Nephron (organoid): ENCODE measurements at regions not wholly inside any gene's neighbourhood (a gene's known extent, or its start where the extent isn't known, plus 50 kb on each side); places are given as distances from the start of the nearest gene placed in this dataset.

Source experiments
- H3K27ac Mint-ChIP-seq, 3 experiments: 2 replicates each; pipeline ENCODE4 v1.8.0; 2020; ENCODE audit warnings: mixed read lengths in 3 of 3, mild to moderate bottlenecking in 2 of 3, moderate library complexity in 1 of 3
- H3K27me3 Mint-ChIP-seq: 2 replicates; pipeline ENCODE4 v1.8.0; 2021; ENCODE audit warnings: low read depth, mild to moderate bottlenecking, moderate library complexity, mixed read lengths
- H3K36me3 Mint-ChIP-seq: 2 replicates; pipeline ENCODE4 v1.8.0; 2020; ENCODE audit warnings: low read depth, mixed read lengths
- H3K4me1 Mint-ChIP-seq: 2 replicates; pipeline ENCODE4 v1.8.0; 2020; ENCODE audit warnings: mixed read lengths
- H3K4me3 Mint-ChIP-seq, 3 experiments: 2 replicates each; pipeline ENCODE4 v1.8.0; 2020; ENCODE audit warnings: mild to moderate bottlenecking in 3 of 3, mixed read lengths in 3 of 3, moderate library complexity in 2 of 3
- H3K9me3 Mint-ChIP-seq: 2 replicates; pipeline ENCODE4 v1.8.0; 2020; ENCODE audit warnings: mixed read lengths
- TF ChIP-seq, protein P1 (sequence below), 3 experiments: fragments of 200-600 bp; sonication (generic); IDR thresholded peaks; one replicate each; pipeline ENCODE4 v1.5.0; 2021; ENCODE audit warnings: antibody characterized with exemption in 3 of 3; ENCODE audit not compliant: unreplicated experiment in 3 of 3

DNA sequence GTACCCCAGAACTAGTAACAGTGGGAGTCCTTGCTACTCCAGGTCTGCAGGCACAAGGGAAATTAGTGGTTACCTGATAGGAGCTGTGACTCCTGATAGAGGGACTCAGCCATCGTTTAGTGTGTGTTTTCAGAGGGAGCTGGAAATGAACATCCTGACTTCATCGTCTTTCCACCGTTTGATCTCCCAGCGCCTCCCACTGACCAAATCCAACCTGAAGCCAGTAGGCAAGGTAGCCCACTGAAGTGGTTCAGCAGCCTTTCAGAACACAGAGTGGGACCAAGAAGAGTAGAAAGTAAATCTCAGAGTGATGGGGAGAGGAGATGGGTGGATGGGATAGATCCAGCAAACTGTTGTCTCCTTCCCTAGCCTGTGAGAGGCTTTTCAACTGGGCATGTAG, 385.9 kb downstream of the INSC start:
- Mint-ChIP-seq H3K36me3 (no peaks in the 10 kb centered on the region), H3K27me3 (peaks cover 16% of the 10 kb centered on the region), H3K4me1 (peaks cover 46% of the 10 kb centered on the region), H3K4me3 (no peak overlapping the region), H3K27ac (no peak overlapping the region), H3K9me3 (no peaks in the 10 kb centered on the region)
- TF ChIP-seq, protein P1, sequence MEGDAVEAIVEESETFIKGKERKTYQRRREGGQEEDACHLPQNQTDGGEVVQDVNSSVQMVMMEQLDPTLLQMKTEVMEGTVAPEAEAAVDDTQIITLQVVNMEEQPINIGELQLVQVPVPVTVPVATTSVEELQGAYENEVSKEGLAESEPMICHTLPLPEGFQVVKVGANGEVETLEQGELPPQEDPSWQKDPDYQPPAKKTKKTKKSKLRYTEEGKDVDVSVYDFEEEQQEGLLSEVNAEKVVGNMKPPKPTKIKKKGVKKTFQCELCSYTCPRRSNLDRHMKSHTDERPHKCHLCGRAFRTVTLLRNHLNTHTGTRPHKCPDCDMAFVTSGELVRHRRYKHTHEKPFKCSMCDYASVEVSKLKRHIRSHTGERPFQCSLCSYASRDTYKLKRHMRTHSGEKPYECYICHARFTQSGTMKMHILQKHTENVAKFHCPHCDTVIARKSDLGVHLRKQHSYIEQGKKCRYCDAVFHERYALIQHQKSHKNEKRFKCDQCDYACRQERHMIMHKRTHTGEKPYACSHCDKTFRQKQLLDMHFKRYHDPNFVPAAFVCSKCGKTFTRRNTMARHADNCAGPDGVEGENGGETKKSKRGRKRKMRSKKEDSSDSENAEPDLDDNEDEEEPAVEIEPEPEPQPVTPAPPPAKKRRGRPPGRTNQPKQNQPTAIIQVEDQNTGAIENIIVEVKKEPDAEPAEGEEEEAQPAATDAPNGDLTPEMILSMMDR (IDR thresholded peaks at IDR 0.05; ENCODE audit: unreplicated experiment in 3 of 3), result no peak

DNA sequence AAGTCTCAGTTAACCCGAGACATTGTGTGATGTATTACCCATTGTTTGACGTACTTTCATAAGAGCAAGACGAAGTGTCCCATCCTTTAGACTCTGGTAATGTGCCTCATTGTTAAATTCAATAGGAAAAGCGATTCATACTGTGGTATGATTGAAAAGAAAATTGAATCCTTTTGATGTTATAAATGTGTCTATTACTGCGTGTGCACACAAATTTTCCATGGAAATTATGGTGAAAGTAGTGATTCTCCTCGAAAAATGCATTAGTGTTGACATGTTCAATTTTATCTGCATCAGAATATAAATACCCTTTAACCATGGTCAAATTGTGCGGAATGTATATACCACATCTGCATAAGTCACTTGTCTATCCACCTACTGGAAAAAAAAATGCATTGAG, 386.8 kb downstream of the INSC start:
- H3K4me1 Mint-ChIP-seq, result peaks cover 40% of the 10 kb centered on the region
- H3K9me3 Mint-ChIP-seq, result no peaks in the 10 kb centered on the region
- no peak overlapping the region for H3K4me3 Mint-ChIP-seq
- H3K27ac Mint-ChIP-seq, result no peak overlapping the region
- H3K36me3 Mint-ChIP-seq, result no peaks in the 10 kb centered on the region
- H3K27me3 Mint-ChIP-seq, result peaks cover 16% of the 10 kb centered on the region
- TF ChIP-seq, protein P1 (IDR thresholded peaks at IDR 0.05; ENCODE audit: unreplicated experiment in 3 of 3), result no peak

GRCh38 chr11:15505155-15505554, 390.4 kb downstream of the INSC start:
- Mint-ChIP-seq H3K36me3 (no peaks in the 10 kb centered on the region), H3K27ac (no peak overlapping the region), H3K27me3 (peaks cover 11% of the 10 kb centered on the region), H3K4me3 (no peak overlapping the region), H3K4me1 (peaks cover 15% of the 10 kb centered on the region), H3K9me3 (peaks cover 3% of the 10 kb centered on the region)
- TF ChIP-seq, protein P1 (IDR thresholded peaks at IDR 0.05; ENCODE audit: unreplicated experiment in 3 of 3), result no peak

GRCh38 chr11:15507592-15507991, 392.9 kb downstream of the INSC start:
- no peaks in the 10 kb centered on the region for H3K36me3 Mint-ChIP-seq
- H3K27me3 Mint-ChIP-seq, result peaks cover 6% of the 10 kb centered on the region
- peaks cover 2% of the 10 kb centered on the region for H3K4me1 Mint-ChIP-seq
- TF ChIP-seq, protein P1 (IDR thresholded peaks at IDR 0.05; ENCODE audit: unreplicated experiment in 3 of 3), result no peak
- H3K27ac Mint-ChIP-seq, result no peak overlapping the region
- no peak overlapping the region for H3K4me3 Mint-ChIP-seq
- H3K9me3 Mint-ChIP-seq, result peaks cover 3% of the 10 kb centered on the region

DNA sequence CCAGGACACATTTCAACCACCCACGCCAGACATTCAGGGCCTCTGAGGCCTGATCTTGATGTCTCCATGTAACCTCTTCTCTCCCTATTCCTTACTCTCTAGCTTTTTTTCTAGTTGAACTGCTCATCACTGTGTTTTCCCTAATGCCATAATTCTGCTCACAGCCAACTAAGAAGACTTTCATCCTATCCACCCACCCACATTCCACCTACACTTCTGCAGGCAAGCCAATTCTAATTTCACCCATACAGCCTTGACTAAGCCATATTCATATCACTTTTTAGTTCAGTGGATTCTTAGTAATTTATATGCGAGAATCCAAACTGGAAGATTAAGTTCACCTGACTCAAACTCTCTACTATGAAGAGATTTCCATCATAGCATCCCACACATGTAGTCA, 394.4 kb downstream of the INSC start:
- Mint-ChIP-seq H3K36me3 (no peaks in the 10 kb centered on the region), H3K9me3 (peaks cover 3% of the 10 kb centered on the region), H3K4me3 (no peak overlapping the region), H3K27ac (no peak overlapping the region), H3K27me3 (peaks cover under 1% of the 10 kb centered on the region), H3K4me1 (no peaks in the 10 kb centered on the region)
- TF ChIP-seq, protein P1 (IDR thresholded peaks at IDR 0.05; ENCODE audit: unreplicated experiment in 3 of 3), result no peak

- Mint-ChIP-seq H3K9me3 (peaks cover 42% of the 10 kb centered on the region), H3K36me3 (peaks cover 7% of the 10 kb centered on the region), H3K27me3 (no peaks in the 10 kb centered on the region), H3K4me1 (no peaks in the 10 kb centered on the region), H3K4me3 (no peak overlapping the region), H3K27ac (no peak overlapping the region)
- TF ChIP-seq, protein P1 (IDR thresholded peaks at IDR 0.05; ENCODE audit: unreplicated experiment in 3 of 3), result no peak
These were observed 404.5 kb downstream of the INSC start for GRCh38 chr11:15519124-15519791.
